Loucy (cell line): ENCODE measurements at regions not wholly inside any gene's neighbourhood (a gene's known extent, or its start where the extent isn't known, plus 50 kb on each side); places are given as distances from the start of the nearest gene placed in this dataset.

Experiments
- H2AFZ ChIP-seq: fragments of 200-600 bp; sonication (generic); 2 replicates; pipeline ENCODE4 v1.6.0; 2016; ENCODE audit warnings: antibody characterized with exemption, mild to moderate bottlenecking, low read length, moderate library complexity
- H3F3A ChIP-seq: fragments of 200-600 bp; 2 replicates; pipeline ENCODE4 v1.6.0; 2016; ENCODE audit warnings: antibody characterized with exemption, low read depth, mild to moderate bottlenecking
- H3K27me3 ChIP-seq: fragments of 200-600 bp; sonication (generic); 2 replicates; pipeline ENCODE4 v1.6.1; 2014; ENCODE audit warnings: low read length, mild to moderate bottlenecking; ENCODE audit not compliant: insufficient read depth, poor library complexity, severe bottlenecking
- H3K36me3 ChIP-seq: fragments of 200-600 bp; sonication (generic); 2 replicates; pipeline ENCODE4 v1.6.1; 2016; ENCODE audit warnings: low read length; ENCODE audit not compliant: insufficient read depth
- H3K4me1 ChIP-seq: fragments of 200-600 bp; sonication (generic); 2 replicates; pipeline ENCODE4 v1.5.1; 2014; ENCODE audit warnings: low read length, mild to moderate bottlenecking; ENCODE audit not compliant: insufficient read depth, poor library complexity, severe bottlenecking
- H3K4me2 ChIP-seq: fragments of 200-600 bp; sonication (generic); 2 replicates; pipeline ENCODE4 v1.6.0; 2014; ENCODE audit warnings: antibody characterized with exemption, low read length, low read depth, mild to moderate bottlenecking; ENCODE audit not compliant: poor library complexity, severe bottlenecking
- H3K4me3 ChIP-seq: fragments of 200-600 bp; sonication (generic); 2 replicates; pipeline ENCODE4 v1.5.1; 2014; ENCODE audit warnings: low read length, mild to moderate bottlenecking, mixed read lengths; ENCODE audit not compliant: poor library complexity, severe bottlenecking
- H3K79me2 ChIP-seq: fragments of 200-600 bp; sonication (generic); 2 replicates; pipeline ENCODE4 v1.6.1; 2014; ENCODE audit warnings: low read length; ENCODE audit not compliant: insufficient read depth
- H3K9ac ChIP-seq: fragments of 200-600 bp; sonication (generic); 2 replicates; pipeline ENCODE4 v1.6.0; 2014; ENCODE audit warnings: mild to moderate bottlenecking, low read depth, low read length, moderate library complexity; ENCODE audit not compliant: poor library complexity, severe bottlenecking
- H3K9me2 ChIP-seq: fragments of 200-600 bp; sonication (generic); replicated peaks from 2 replicates; pipeline ENCODE4 v1.6.1; 2016; ENCODE audit warnings: low read depth, low read length, mixed read lengths
- H3K9me3 ChIP-seq: fragments of 200-600 bp; sonication (generic); 2 replicates; pipeline ENCODE4 v1.6.1; 2014; ENCODE audit warnings: mild to moderate bottlenecking, antibody characterized with exemption, low read length, low read depth; ENCODE audit not compliant: insufficient read depth
- H4K20me1 ChIP-seq: fragments of 200-600 bp; sonication (generic); 2 replicates; pipeline ENCODE4 v1.6.0; 2014; ENCODE audit warnings: antibody characterized with exemption, low read length, mild to moderate bottlenecking; ENCODE audit not compliant: insufficient read depth, poor library complexity, severe bottlenecking
- CTCF ChIP-seq: fragments of 200-600 bp; sonication (generic); conservative IDR thresholded peaks from 2 replicates; pipeline ENCODE4 v1.5.1; 2014; ENCODE audit warnings: mild to moderate bottlenecking, antibody characterized with exemption, low read length
- EZH2phosphoT487 ChIP-seq: fragments of 200-600 bp; IDR thresholded peaks from 2 replicates; pipeline ENCODE4 v1.6.1; 2018; ENCODE audit warnings: antibody characterized with exemption, mild to moderate bottlenecking, moderate library complexity, borderline replicate concordance

GRCh38 chr22:22818861-22819855, 68.5 kb upstream of the IGLL5 start:
- H3K4me2 ChIP-seq = peak overlapping the region; percentile 56
- no peaks in the 10 kb centered on the region for H3K79me2 ChIP-seq
- no peaks in the 10 kb centered on the region for H4K20me1 ChIP-seq
- no peaks in the 10 kb centered on the region for H3K9me2 ChIP-seq
- no peaks in the 10 kb centered on the region for H3K9me3 ChIP-seq
- no peaks in the 10 kb centered on the region for H3F3A ChIP-seq
- H2AFZ ChIP-seq = no peak overlapping the region
- peak overlapping the region; percentile 15 for H3K9ac ChIP-seq
- TF ChIP-seq CTCF (no peak), EZH2phosphoT487 (no peak)
- no peaks in the 10 kb centered on the region for H3K27me3 ChIP-seq
- H3K36me3 ChIP-seq = no peaks in the 10 kb centered on the region
- H3K4me1 ChIP-seq = peaks cover 68% of the 10 kb centered on the region
- peak overlapping the region; percentile 35 for H3K4me3 ChIP-seq

- Histone ChIP-seq H3K9me3 (no peaks in the 10 kb centered on the region), H3K27me3 (no peaks in the 10 kb centered on the region), H3K36me3 (no peaks in the 10 kb centered on the region), H3K4me2 (peak overlapping the region; percentile 65), H4K20me1 (no peaks in the 10 kb centered on the region), H2AFZ (no peak overlapping the region), H3K79me2 (no peaks in the 10 kb centered on the region), H3K9ac (no peak overlapping the region), H3K4me3 (peak overlapping the region; percentile 36), H3K9me2 (no peaks in the 10 kb centered on the region), H3F3A (peaks cover 3% of the 10 kb centered on the region; the same call in 1 of the 2 replicates), H3K4me1 (peaks cover 77% of the 10 kb centered on the region)
- no peak for TF ChIP-seq EZH2phosphoT487
- no peak for TF ChIP-seq CTCF
Observed at GRCh38 chr22:22820076-22820475, 67.5 kb upstream of the IGLL5 start.

GRCh38 chr22:22820626-22821025, 67.0 kb upstream of the IGLL5 start:
- Histone ChIP-seq H3K4me2 (peak overlapping the region; percentile 65), H3K36me3 (no peaks in the 10 kb centered on the region), H3K9ac (no peak overlapping the region), H3K79me2 (no peaks in the 10 kb centered on the region), H3K9me3 (no peaks in the 10 kb centered on the region), H3K4me3 (peak overlapping the region; percentile 36), H4K20me1 (no peaks in the 10 kb centered on the region), H3K9me2 (no peaks in the 10 kb centered on the region), H3K4me1 (peaks cover 78% of the 10 kb centered on the region), H3K27me3 (no peaks in the 10 kb centered on the region), H3F3A (peaks cover 3% of the 10 kb centered on the region; the same call in 1 of the 2 replicates), H2AFZ (no peak overlapping the region)
- TF ChIP-seq EZH2phosphoT487 (0 out of 2 replicates have a peak, but pooled peaks have one; percentile 3), CTCF (no peak)
